ENCODE measurements at regions not wholly inside any gene's neighbourhood (a gene's known extent, or its start where the extent isn't known, plus 50 kb on each side); places are given as distances from the start of the nearest gene placed in this dataset.

DNA sequence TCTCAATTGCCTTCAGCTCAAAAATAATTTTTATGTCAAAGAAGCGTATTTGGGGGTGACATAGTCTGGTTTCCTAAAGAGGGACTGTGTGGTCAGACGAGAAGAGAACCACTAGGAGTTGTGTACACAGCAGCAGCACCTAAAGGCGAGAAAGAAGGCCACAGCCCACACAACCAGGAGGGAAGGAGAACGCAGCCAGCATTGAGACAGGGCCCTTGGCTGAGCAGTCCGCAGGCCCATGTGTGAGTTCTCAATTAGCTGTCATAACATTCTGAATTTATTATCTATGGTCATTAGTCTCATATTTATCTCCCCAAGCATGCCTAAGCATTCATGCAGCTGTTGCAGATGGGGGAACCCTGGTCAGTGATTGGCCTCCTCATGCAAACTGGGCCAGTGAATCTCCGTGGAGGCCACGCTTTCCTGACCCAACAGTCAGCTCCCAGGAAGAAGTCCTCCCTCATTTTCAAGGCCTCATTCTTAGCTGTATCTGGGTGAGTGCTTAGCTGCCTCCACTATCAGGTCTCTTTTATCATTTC lies 81.2 kb upstream of the ATF7IP start (continued):
- TF ChIP-seq, protein P1, sequence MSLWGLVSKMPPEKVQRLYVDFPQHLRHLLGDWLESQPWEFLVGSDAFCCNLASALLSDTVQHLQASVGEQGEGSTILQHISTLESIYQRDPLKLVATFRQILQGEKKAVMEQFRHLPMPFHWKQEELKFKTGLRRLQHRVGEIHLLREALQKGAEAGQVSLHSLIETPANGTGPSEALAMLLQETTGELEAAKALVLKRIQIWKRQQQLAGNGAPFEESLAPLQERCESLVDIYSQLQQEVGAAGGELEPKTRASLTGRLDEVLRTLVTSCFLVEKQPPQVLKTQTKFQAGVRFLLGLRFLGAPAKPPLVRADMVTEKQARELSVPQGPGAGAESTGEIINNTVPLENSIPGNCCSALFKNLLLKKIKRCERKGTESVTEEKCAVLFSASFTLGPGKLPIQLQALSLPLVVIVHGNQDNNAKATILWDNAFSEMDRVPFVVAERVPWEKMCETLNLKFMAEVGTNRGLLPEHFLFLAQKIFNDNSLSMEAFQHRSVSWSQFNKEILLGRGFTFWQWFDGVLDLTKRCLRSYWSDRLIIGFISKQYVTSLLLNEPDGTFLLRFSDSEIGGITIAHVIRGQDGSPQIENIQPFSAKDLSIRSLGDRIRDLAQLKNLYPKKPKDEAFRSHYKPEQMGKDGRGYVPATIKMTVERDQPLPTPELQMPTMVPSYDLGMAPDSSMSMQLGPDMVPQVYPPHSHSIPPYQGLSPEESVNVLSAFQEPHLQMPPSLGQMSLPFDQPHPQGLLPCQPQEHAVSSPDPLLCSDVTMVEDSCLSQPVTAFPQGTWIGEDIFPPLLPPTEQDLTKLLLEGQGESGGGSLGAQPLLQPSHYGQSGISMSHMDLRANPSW (CRISPR knock-in tag; conservative IDR thresholded peaks at IDR 0.05; ENCODE audit: low read depth) = no peak
- TF ChIP-seq ZNF232 (CRISPR knock-in tag; IDR thresholded peaks at IDR 0.05) (no peak), ZBTB21 (CRISPR knock-in tag; IDR thresholded peaks at IDR 0.05; ENCODE audit: borderline replicate concordance) (no peak)

DNA sequence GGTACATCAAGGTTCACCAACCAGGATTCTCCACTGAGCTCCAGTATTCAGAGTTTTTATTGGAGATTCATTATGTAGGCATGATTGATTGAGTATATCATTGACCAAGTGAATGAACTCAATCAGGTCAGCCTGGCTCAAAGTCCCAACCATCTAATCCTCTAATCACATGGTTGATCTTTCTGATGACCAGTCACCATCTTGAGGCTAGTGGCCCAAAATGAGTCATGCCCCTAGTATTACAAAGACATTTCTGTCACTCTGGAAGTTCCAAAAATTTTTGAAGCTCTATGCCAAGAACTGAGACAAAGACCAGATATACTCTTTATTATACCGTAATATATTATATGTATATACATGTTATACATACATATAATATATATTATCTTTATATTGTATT lies 75.9 kb upstream of the ATF7IP start:
- no peak for ATAC-seq
- H3K27me3 Mint-ChIP-seq (ENCODE audit: low read depth) = peaks cover 51% of the 10 kb centered on the region
- CTCF ChIA-PET = interaction anchor here (0.5 kb wide), 1 partner anchor 37 kb away, joined by 5 read pairs; no protein-coding TSS in a partner anchor
- POLR2A ChIA-PET = no interaction called here
- H3K36me3 Mint-ChIP-seq = peaks cover 22% of the 10 kb centered on the region
- H3K27ac Mint-ChIP-seq = no peak overlapping the region
- no peak for DNase-seq (ENCODE audit: low spot score)
- peaks cover 37% of the 10 kb centered on the region for H3K9me3 Mint-ChIP-seq
- H3K4me1 Mint-ChIP-seq = peaks cover 2% of the 10 kb centered on the region
- H3K4me3 Mint-ChIP-seq = no peak overlapping the region
- no peak for TF ChIP-seq RORB (CRISPR knock-in tag; IDR thresholded peaks at IDR 0.05)
- no peak for TF ChIP-seq ZNF423 (CRISPR knock-in tag; IDR thresholded peaks at IDR 0.05)
- TF ChIP-seq ZNF671 (CRISPR knock-in tag; IDR thresholded peaks at IDR 0.05) = no peak
- TF ChIP-seq, protein P2, sequence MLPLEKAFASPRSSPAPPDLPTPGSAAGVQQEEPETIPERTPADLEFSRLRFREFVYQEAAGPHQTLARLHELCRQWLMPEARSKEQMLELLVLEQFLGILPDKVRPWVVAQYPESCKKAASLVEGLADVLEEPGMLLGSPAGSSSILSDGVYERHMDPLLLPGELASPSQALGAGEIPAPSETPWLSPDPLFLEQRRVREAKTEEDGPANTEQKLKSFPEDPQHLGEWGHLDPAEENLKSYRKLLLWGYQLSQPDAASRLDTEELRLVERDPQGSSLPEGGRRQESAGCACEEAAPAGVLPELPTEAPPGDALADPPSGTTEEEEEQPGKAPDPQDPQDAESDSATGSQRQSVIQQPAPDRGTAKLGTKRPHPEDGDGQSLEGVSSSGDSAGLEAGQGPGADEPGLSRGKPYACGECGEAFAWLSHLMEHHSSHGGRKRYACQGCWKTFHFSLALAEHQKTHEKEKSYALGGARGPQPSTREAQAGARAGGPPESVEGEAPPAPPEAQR (CRISPR knock-in tag; IDR thresholded peaks at IDR 0.05) = no peak
- no peak for TF ChIP-seq FOXP1 (CRISPR knock-in tag; IDR thresholded peaks at IDR 0.05; ENCODE audit: borderline replicate concordance)
- TF ChIP-seq, protein P3, sequence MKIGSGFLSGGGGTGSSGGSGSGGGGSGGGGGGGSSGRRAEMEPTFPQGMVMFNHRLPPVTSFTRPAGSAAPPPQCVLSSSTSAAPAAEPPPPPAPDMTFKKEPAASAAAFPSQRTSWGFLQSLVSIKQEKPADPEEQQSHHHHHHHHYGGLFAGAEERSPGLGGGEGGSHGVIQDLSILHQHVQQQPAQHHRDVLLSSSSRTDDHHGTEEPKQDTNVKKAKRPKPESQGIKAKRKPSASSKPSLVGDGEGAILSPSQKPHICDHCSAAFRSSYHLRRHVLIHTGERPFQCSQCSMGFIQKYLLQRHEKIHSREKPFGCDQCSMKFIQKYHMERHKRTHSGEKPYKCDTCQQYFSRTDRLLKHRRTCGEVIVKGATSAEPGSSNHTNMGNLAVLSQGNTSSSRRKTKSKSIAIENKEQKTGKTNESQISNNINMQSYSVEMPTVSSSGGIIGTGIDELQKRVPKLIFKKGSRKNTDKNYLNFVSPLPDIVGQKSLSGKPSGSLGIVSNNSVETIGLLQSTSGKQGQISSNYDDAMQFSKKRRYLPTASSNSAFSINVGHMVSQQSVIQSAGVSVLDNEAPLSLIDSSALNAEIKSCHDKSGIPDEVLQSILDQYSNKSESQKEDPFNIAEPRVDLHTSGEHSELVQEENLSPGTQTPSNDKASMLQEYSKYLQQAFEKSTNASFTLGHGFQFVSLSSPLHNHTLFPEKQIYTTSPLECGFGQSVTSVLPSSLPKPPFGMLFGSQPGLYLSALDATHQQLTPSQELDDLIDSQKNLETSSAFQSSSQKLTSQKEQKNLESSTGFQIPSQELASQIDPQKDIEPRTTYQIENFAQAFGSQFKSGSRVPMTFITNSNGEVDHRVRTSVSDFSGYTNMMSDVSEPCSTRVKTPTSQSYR (CRISPR knock-in tag; IDR thresholded peaks at IDR 0.05) = no peak
- TF ChIP-seq, protein P4, sequence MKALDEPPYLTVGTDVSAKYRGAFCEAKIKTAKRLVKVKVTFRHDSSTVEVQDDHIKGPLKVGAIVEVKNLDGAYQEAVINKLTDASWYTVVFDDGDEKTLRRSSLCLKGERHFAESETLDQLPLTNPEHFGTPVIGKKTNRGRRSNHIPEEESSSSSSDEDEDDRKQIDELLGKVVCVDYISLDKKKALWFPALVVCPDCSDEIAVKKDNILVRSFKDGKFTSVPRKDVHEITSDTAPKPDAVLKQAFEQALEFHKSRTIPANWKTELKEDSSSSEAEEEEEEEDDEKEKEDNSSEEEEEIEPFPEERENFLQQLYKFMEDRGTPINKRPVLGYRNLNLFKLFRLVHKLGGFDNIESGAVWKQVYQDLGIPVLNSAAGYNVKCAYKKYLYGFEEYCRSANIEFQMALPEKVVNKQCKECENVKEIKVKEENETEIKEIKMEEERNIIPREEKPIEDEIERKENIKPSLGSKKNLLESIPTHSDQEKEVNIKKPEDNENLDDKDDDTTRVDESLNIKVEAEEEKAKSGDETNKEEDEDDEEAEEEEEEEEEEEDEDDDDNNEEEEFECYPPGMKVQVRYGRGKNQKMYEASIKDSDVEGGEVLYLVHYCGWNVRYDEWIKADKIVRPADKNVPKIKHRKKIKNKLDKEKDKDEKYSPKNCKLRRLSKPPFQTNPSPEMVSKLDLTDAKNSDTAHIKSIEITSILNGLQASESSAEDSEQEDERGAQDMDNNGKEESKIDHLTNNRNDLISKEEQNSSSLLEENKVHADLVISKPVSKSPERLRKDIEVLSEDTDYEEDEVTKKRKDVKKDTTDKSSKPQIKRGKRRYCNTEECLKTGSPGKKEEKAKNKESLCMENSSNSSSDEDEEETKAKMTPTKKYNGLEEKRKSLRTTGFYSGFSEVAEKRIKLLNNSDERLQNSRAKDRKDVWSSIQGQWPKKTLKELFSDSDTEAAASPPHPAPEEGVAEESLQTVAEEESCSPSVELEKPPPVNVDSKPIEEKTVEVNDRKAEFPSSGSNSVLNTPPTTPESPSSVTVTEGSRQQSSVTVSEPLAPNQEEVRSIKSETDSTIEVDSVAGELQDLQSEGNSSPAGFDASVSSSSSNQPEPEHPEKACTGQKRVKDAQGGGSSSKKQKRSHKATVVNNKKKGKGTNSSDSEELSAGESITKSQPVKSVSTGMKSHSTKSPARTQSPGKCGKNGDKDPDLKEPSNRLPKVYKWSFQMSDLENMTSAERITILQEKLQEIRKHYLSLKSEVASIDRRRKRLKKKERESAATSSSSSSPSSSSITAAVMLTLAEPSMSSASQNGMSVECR (CRISPR knock-in tag; IDR thresholded peaks at IDR 0.05; ENCODE audit: borderline replicate concordance) = no peak
- TF ChIP-seq, protein P5, sequence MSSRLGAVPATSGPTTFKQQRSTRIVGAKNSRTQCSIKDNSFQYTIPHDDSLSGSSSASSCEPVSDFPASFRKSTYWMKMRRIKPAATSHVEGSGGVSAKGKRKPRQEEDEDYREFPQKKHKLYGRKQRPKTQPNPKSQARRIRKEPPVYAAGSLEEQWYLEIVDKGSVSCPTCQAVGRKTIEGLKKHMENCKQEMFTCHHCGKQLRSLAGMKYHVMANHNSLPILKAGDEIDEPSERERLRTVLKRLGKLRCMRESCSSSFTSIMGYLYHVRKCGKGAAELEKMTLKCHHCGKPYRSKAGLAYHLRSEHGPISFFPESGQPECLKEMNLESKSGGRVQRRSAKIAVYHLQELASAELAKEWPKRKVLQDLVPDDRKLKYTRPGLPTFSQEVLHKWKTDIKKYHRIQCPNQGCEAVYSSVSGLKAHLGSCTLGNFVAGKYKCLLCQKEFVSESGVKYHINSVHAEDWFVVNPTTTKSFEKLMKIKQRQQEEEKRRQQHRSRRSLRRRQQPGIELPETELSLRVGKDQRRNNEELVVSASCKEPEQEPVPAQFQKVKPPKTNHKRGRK (CRISPR knock-in tag; IDR thresholded peaks at IDR 0.05; ENCODE audit: borderline replicate concordance) = no peak
- TF ChIP-seq, protein P6, sequence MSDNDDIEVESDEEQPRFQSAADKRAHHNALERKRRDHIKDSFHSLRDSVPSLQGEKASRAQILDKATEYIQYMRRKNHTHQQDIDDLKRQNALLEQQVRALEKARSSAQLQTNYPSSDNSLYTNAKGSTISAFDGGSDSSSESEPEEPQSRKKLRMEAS (CRISPR knock-in tag; IDR thresholded peaks at IDR 0.05) = no peak
